ENCODE measurements at regions not wholly inside any gene's neighbourhood (a gene's known extent, or its start where the extent isn't known, plus 50 kb on each side); places are given as distances from the start of the nearest gene placed in this dataset.

- Histone ChIP-seq H3K4me1 (ENCODE audit: control insufficient read depth, insufficient read depth, low read length) (no peaks in the 10 kb centered on the region), H3K27me3 (replicated peaks in 1 of 2; ENCODE audit: control insufficient read depth in 2 of 2, insufficient read depth in 2 of 2, low read length in 1 of 2) (no peaks in the 10 kb centered on the region), H3K36me3 (ENCODE audit: control insufficient read depth in 2 of 2, insufficient read depth in 2 of 2, low read length in 1 of 2) (no peaks in the 10 kb centered on the region), H3K4me2 (ENCODE audit: control insufficient read depth, insufficient read depth) (no peak overlapping the region), H3K4me3 (no peak overlapping the region), H3K79me2 (ENCODE audit: control insufficient read depth, insufficient read depth, low read length) (no peaks in the 10 kb centered on the region), H3K9me3 (replicated peaks; ENCODE audit: control insufficient read depth, insufficient read depth, low read length) (no peaks in the 10 kb centered on the region), H3K9ac (ENCODE audit: control insufficient read depth, insufficient read depth, low read length) (no peak overlapping the region), H4K20me1 (ENCODE audit: control insufficient read depth, insufficient read depth) (no peaks in the 10 kb centered on the region), H3K27ac (ENCODE audit: control insufficient read depth, insufficient read depth) (no peak overlapping the region), H2AFZ (ENCODE audit: control insufficient read depth, low read depth, low read length) (no peak overlapping the region)
- ChIA-PET CTCF (no interaction called here), SMC1A (ENCODE audit: uncharacterized antibody, unreplicated experiment) (interaction anchor here (1.1 kb wide), 1 partner anchor 473 kb away, joined by 3 read pairs; no protein-coding TSS in a partner anchor), RAD21 (ENCODE audit: unreplicated experiment) (no interaction called here), POLR2A (no interaction called here)
- no peak for TF ChIP-seq BCL3 (IDR thresholded peaks at IDR 0.05; ENCODE audit: borderline replicate concordance, insufficient read depth, low read depth, low read length, poor library complexity, severe bottlenecking)
- no peak for TF ChIP-seq ZNF592 (IDR thresholded peaks at IDR 0.05)
- TF ChIP-seq POLR2AphosphoS5 (IDR thresholded peaks at IDR 0.05; ENCODE audit: low read length): no peak
- no peak for TF ChIP-seq SUPT20H (IDR thresholded peaks at IDR 0.05; ENCODE audit: borderline replicate concordance, control insufficient read depth, low read depth, low read length)
- TF ChIP-seq CHD2 (IDR thresholded peaks at IDR 0.05; ENCODE audit: borderline replicate concordance, low read depth, low read length): no peak
- TF ChIP-seq MTA2 (IDR thresholded peaks at IDR 0.05; ENCODE audit: low read depth): no peak
- no peak for TF ChIP-seq FOXK2 (IDR thresholded peaks at IDR 0.05)
- FAIRE-seq: no peak
- no TSS peak for BruUV-seq (replicated peaks)
- intact Hi-C loops (cut with micrococcal nuclease; ENCODE audit: unreplicated experiment): no loop called here
- DNase-seq (ENCODE audit: low read depth, low spot score): no peak
- 45% methylated on average over 3 of the region's 3 CpGs for WGBS (ENCODE audit: insufficient coverage, insufficient replicate concordance, low lambda C conversion rate, missing lambda C conversion rate)
- in situ Hi-C loops (cut with MboI): no loop called here
- no peak for ATAC-seq
Observed at GRCh38 chrX:28312259-28312658, 275.0 kb upstream of the IL1RAPL1 start.

All from GM12878 (cell line).